Bronchial epithelial cell (primary cell): ENCODE measurements at regions not wholly inside any gene's neighbourhood (a gene's known extent, or its start where the extent isn't known, plus 50 kb on each side); places are given as distances from the start of the nearest gene placed in this dataset.

Source experiments
- DNase-seq: peaks from one replicate; pipeline ENCODE4 v3.0.0-alpha.2; 2010; ENCODE audit warnings: low read depth
- FAIRE-seq: peaks from 2 replicates; lab custom pipeline; 2011; peaks lifted over from hg19 to GRCh38; lab: Jason Lieb, UNC
- H3K27me3 ChIP-seq: 2 replicates; pipeline ENCODE4 v1.5.1; 2011; ENCODE audit warnings: low read length; ENCODE audit not compliant: control insufficient read depth, insufficient read depth
- H3K36me3 ChIP-seq: 2 replicates; pipeline ENCODE4 v1.5.1; 2011; ENCODE audit warnings: low read length; ENCODE audit not compliant: control insufficient read depth, insufficient read depth
- H3K4me3 ChIP-seq: 2 replicates; pipeline ENCODE4 v1.5.1; 2011; ENCODE audit warnings: mild to moderate bottlenecking, low read depth, low read length, control low read depth
- TF ChIP-seq, protein P1 (sequence below): IDR thresholded peaks from 2 replicates; pipeline ENCODE4 v1.5.1; 2011; ENCODE audit warnings: mild to moderate bottlenecking, moderate library complexity, low read length, control low read depth, inconsistent platforms; ENCODE audit not compliant: insufficient read depth, severe bottlenecking

DNA sequence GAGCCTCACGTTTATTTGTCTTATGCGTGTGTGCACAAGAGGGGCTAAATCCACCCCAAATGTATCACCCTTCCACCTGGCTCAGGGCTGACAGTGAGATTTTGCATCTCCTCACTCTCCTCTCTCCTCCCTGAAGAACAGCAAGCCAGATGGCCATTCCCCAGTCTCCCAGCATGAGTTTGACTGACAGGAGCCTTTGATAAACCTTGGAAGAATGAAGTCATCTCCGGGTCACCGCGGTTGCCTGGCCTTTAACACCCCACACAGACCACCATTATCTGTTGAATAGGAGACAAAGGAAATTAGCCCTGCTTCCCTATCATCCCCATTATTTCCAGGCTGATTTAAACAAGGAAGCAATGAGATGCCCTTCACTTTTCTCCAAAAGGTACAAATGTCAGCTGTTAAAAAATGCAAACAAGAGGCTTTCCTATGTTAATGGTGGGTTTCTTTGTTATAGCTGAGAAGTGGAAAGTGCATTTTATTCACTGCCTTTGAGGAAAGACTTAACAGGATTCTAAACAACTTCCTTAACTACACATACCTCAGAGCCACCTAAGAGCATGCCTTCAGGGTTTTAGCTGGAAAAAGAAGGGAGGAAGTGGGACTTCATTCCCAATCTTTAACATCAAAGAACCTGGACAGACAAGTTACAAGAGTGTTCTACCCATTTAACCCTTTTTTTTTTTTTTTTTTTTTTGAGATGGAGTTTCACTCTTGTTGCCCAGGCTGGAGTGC lies 524.8 kb upstream of the ID4 start:
- DNase-seq: no peak
- TF ChIP-seq, protein P1, sequence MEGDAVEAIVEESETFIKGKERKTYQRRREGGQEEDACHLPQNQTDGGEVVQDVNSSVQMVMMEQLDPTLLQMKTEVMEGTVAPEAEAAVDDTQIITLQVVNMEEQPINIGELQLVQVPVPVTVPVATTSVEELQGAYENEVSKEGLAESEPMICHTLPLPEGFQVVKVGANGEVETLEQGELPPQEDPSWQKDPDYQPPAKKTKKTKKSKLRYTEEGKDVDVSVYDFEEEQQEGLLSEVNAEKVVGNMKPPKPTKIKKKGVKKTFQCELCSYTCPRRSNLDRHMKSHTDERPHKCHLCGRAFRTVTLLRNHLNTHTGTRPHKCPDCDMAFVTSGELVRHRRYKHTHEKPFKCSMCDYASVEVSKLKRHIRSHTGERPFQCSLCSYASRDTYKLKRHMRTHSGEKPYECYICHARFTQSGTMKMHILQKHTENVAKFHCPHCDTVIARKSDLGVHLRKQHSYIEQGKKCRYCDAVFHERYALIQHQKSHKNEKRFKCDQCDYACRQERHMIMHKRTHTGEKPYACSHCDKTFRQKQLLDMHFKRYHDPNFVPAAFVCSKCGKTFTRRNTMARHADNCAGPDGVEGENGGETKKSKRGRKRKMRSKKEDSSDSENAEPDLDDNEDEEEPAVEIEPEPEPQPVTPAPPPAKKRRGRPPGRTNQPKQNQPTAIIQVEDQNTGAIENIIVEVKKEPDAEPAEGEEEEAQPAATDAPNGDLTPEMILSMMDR: no peak
- no peak for FAIRE-seq
- no peaks in the 10 kb centered on the region for H3K36me3 ChIP-seq
- H3K27me3 ChIP-seq: no peaks in the 10 kb centered on the region
- no peak overlapping the region for H3K4me3 ChIP-seq

GRCh38 chr6:19317431-19317986 lies 519.7 kb upstream of the ID4 start:
- Histone ChIP-seq H3K36me3 (no peaks in the 10 kb centered on the region), H3K4me3 (no peak overlapping the region), H3K27me3 (no peaks in the 10 kb centered on the region)
- TF ChIP-seq, protein P1: no peak
- no peak for FAIRE-seq
- no peak for DNase-seq

DNA sequence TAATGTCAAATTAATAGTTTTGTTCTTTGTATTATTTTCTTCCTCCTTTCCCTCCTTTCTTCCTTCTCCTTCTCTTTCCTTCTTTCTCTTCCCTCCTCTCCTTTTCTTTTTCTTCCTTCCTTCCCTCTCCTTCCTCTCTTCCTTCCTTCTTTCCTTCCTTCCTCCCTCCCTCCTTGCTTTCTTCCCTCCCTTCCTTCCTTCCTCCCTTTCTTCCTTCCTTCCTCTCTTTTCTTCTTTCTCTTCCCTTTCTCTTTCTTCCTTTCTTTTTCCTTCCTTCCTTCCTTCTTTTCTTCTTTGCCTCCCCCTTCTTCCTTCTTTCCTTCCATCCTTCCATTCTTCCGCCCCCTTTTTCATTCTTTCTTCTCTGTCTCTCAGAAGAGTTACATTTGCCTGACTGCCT lies 518.2 kb upstream of the ID4 start:
- H3K27me3 ChIP-seq: no peaks in the 10 kb centered on the region
- TF ChIP-seq, protein P1: no peak
- FAIRE-seq (no peak), DNase-seq (no peak)
- no peaks in the 10 kb centered on the region for H3K36me3 ChIP-seq
- no peak overlapping the region for H3K4me3 ChIP-seq

GRCh38 chr6:19320111-19320581 lies 517.0 kb upstream of the ID4 start:
- FAIRE-seq (no peak), DNase-seq (peak; percentile 31)
- TF ChIP-seq, protein P1: no peak
- Histone ChIP-seq H3K27me3 (no peaks in the 10 kb centered on the region), H3K36me3 (no peaks in the 10 kb centered on the region), H3K4me3 (no peak overlapping the region)

DNA sequence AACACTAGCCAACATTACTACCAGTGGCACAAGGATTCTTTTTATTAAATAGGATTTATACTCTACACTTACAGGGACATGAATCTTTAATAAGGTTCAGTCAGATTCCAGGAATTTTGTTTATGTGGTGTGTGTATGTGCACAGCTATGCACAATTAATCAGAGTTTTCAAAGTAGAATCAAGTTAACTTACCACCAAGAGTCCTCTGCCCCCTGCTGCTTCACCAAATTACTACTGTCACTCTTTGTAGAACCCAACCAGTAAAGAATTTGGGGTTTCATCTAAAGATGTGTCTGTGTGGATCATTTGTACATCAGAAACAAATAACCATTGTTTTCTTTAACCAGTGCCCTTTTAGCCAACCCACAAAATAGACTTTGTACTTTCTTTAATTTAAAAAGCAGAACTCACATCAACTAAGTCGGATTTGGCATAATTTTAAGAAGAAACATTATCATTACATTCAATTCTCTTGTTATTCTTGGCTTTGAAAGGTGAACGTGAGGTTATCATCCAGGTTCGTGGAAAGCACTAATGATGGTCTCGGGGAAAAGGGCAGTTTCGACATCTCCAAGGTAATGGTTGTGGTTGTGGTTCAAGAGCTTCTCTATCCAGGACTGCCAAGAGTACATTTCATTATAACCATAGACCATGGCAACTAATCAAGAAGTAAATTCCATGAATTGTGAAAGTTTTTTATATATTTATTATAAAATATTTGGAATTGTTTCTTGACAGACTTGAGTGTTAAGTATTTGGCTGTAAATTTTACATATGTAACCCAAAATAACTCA lies 514.3 kb upstream of the ID4 start:
- TF ChIP-seq, protein P1: peak; percentile 17
- no peaks in the 10 kb centered on the region for H3K36me3 ChIP-seq
- DNase-seq (peak; percentile 30), FAIRE-seq (no peak)
- no peaks in the 10 kb centered on the region for H3K27me3 ChIP-seq
- H3K4me3 ChIP-seq: no peak overlapping the region
